ENCODE measurements at regions not wholly inside any gene's neighbourhood (a gene's known extent, or its start where the extent isn't known, plus 50 kb on each side); places are given as distances from the start of the nearest gene placed in this dataset.

GRCh38 chr10:128306966-128307365 lies 180.7 kb upstream of the MKI67 start:
- no peak for DNase-seq
- no peaks in the 10 kb centered on the region for H3K4me1 Mint-ChIP-seq (ENCODE audit: low read depth)
- H3K36me3 Mint-ChIP-seq (ENCODE audit: low read depth) = peaks cover 4% of the 10 kb centered on the region; the same call in 1 of the 2 replicates
- peaks cover 69% of the 10 kb centered on the region for H3K9me3 Mint-ChIP-seq
- H3K27me3 Mint-ChIP-seq (ENCODE audit: insufficient read depth) = peaks cover 5% of the 10 kb centered on the region
- H3K27ac Mint-ChIP-seq = no peak overlapping the region
- no peak overlapping the region for H3K4me3 Mint-ChIP-seq
- TF ChIP-seq CTCF (IDR thresholded peaks at IDR 0.05) = no peak

- Mint-ChIP-seq H3K4me3 (no peak overlapping the region), H3K9me3 (peaks cover 69% of the 10 kb centered on the region), H3K4me1 (ENCODE audit: low read depth) (no peaks in the 10 kb centered on the region), H3K27ac (no peak overlapping the region), H3K36me3 (ENCODE audit: low read depth) (peaks cover 4% of the 10 kb centered on the region; the same call in 1 of the 2 replicates), H3K27me3 (ENCODE audit: insufficient read depth) (peaks cover 5% of the 10 kb centered on the region)
- no peak for TF ChIP-seq CTCF (IDR thresholded peaks at IDR 0.05)
- DNase-seq = no peak
Measured at GRCh38 chr10:128307820-128308219, 181.6 kb upstream of the MKI67 start.

- Mint-ChIP-seq H3K36me3 (ENCODE audit: low read depth) (no peaks in the 10 kb centered on the region), H3K27me3 (ENCODE audit: insufficient read depth) (no peaks in the 10 kb centered on the region; the same call in none of the 2 replicates)
- no peak for TF ChIP-seq CTCF (IDR thresholded peaks at IDR 0.05)
Measured at GRCh38 chr10:128310971-128311658, 184.9 kb upstream of the MKI67 start.

GRCh38 chr10:128312250-128312649 lies 186.0 kb upstream of the MKI67 start:
- no peak overlapping the region for H3K27ac Mint-ChIP-seq
- DNase-seq = no peak
- H3K27me3 Mint-ChIP-seq (ENCODE audit: insufficient read depth) = no peaks in the 10 kb centered on the region; the same call in none of the 2 replicates
- H3K9me3 Mint-ChIP-seq = peaks cover 71% of the 10 kb centered on the region
- H3K4me1 Mint-ChIP-seq (ENCODE audit: low read depth) = no peaks in the 10 kb centered on the region
- H3K4me3 Mint-ChIP-seq = no peak overlapping the region
- TF ChIP-seq CTCF (IDR thresholded peaks at IDR 0.05) = no peak
- no peaks in the 10 kb centered on the region for H3K36me3 Mint-ChIP-seq (ENCODE audit: low read depth)

More at GRCh38 chr10:128310971-128311658, 184.9 kb upstream of the MKI67 start:
- Mint-ChIP-seq H3K4me3 (no peak overlapping the region), H3K4me1 (ENCODE audit: low read depth) (no peaks in the 10 kb centered on the region), H3K9me3 (peaks cover 63% of the 10 kb centered on the region), H3K27ac (no peak overlapping the region)
- DNase-seq = no peak

GRCh38 chr10:128314686-128315085 lies 188.5 kb upstream of the MKI67 start:
- Mint-ChIP-seq H3K27me3 (ENCODE audit: insufficient read depth) (no peaks in the 10 kb centered on the region; the same call in 1 of the 2 replicates), H3K9me3 (peaks cover 68% of the 10 kb centered on the region), H3K36me3 (ENCODE audit: low read depth) (no peaks in the 10 kb centered on the region), H3K27ac (no peak overlapping the region), H3K4me1 (ENCODE audit: low read depth) (no peaks in the 10 kb centered on the region), H3K4me3 (no peak overlapping the region)
- DNase-seq = no peak
- TF ChIP-seq CTCF (IDR thresholded peaks at IDR 0.05) = no peak

All from HFFc6 (cell line).